Nucleus accumbens (tissue), 56 donors: ENCODE measurements at regions not wholly inside any gene's neighbourhood (a gene's known extent, or its start where the extent isn't known, plus 50 kb on each side); places are given as distances from the start of the nearest gene placed in this dataset.
"Not testable (repeated sequence)": the region's sequence is repeated elsewhere in the genome, so short reads cannot be mapped to it uniquely, and the experiment has no call there.

Source experiments
- DNase-seq, 56 donors: peaks; one replicate each; lab custom pipeline; 2025; lab: John Stamatoyannopoulos, UW

DNA sequence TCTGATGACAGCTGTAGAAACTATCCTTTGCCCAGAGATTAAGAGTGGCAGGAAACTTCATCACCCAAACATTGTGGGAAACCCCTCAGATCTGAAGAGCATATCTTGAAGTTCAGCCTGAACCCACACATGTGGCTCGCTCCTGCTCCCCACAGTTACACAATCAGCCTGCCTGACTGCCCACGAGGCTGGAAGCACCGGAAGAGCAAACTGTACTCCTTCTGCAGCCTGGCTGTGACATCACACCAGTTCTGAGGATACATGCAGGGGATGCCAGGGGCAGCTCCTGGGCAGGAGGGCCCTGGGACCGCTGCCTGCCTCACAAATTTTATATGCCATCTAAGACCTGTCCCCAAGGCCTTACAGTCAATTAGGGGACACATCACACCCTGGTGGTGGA lies 444.4 kb downstream of the BUD13 start:
- DNase-seq = no peak

DNA sequence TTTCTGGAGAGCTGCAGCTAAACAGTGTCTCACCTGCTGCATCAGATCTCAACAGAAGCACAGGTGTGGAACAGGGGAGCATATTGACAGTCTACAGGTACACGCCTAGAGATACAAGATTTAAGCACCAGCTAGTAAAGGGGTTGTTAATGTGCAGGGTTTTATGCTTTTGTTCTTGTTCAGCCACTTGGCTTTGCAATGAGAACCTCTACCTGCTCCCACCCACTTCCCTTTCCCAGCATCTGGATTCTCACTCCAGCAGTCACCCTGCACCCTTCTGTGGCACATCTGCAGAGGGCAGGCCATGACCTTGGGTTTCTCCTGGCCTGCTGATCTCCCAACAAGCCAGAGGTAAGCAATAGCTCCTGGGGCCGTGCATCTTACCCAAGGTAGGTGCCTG lies 446.6 kb downstream of the BUD13 start:
- no peak for DNase-seq

DNA sequence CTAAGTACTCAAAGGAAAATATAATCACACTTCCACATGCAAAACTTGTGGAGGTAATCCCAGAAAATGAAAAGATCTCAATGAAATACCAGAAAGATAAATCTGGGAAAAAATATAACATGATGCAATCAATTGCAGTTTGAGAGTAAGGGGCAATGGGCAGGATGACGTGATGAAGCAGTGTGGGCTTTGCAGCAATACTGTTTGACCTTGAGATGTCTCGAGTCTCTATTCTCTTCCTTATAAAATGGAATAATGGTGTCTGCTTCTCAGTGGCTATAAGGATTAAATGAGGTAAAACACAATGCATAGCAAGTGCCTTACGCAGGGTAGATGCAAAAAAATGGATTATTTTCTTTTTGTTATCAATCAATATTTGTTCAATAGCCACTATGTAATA lies 447.5 kb downstream of the BUD13 start:
- DNase-seq = no peak

DNA sequence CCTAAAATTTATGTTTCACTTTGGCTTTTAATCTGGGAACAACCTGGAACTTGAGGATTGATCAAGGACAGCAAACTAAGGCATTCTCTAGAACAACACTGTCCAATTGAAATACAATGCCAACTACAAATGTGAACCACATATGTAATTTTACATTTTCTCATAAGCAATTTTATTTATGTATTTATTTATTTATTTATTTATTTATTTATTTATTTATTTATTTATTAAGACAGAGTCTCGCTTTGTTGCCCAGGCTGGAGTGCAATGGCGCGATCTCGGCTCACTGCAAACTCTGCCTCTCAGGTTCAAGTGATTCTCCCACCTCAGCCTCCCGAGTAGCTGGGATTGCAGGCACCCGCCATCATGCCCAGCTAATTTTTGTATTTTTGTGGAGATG lies 448.7 kb downstream of the BUD13 start:
- not testable (repeated sequence) for DNase-seq

DNA sequence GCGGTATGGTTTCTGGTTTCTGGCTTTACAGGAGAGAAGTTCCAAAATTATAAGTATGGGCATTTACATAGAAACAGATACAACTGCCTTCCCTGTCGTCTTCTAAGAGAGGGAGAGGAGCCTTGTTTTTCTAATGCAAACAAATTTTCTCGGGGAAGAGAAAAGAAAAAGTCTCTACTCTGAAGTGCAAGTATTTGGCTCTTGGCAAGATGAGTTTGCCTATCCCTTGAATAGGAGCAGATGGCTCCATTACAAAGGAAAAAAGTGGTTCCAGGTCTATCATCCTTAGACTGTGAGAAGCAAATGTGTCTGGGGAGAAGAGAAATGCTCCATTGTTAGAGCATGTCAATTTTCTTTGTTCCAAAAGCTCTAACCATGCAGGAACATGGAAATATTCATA lies 455.6 kb downstream of the BUD13 start:
- DNase-seq = no peak

DNA sequence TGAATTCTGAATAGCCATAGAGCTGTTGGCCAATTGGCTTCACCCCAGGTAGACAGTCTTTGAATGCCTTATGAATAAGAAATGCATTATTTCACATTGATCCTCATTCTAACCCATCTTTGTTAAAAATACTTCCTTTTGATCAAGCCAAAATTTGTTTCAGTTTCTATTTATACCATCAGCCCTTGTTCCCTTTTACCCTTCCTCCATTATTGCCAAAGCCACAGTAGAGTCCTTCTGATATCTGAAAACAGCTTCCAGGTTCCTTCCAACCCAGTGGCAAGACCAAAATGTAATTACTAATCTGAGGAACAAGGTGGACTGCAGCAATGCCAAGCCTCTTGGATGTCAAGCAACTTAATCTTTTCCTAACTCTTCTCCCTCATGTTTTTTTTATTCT lies 458.8 kb downstream of the BUD13 start:
- no peak for DNase-seq

DNA sequence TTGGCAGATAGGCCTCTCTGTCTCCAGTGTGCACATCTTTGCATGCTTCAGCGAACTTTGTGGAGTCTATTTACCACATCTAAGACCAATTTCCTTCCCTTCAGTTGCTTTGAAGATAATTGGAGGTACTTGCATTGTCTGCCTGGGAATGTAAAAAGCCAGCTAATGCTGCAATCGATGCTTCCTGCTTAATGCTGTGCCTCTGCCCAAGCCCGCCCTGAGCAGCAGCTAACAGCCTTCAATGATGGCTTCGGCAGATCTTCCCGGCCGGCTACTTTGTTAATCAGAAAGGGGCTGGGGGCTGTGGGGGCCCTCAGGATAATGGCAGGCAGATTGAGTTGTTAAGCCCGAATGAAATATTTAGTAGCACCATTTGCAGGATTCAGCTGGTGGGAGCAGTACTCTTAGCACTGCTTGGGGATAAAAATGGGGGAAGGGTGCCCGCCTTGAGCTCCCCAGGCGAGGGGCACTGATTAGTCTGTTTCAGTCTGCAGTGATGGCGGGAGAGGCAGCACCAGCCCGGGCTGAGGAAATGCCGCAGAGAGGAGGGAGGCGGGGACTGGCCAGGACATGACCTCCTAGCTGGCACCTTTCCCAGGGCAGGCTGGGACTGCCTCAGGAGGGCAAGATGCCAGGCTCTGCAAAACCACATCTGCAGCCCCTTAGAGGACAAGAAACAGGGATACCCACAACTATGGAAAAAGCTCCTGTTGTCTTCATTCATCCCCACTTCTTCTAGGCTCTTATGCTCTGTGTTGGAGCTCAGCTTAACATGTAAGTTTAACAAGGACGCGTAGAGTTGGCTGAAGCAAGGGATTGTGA lies 460.0 kb downstream of the BUD13 start:
- peak; percentile 19 to 95 (median 77) for DNase-seq

DNA sequence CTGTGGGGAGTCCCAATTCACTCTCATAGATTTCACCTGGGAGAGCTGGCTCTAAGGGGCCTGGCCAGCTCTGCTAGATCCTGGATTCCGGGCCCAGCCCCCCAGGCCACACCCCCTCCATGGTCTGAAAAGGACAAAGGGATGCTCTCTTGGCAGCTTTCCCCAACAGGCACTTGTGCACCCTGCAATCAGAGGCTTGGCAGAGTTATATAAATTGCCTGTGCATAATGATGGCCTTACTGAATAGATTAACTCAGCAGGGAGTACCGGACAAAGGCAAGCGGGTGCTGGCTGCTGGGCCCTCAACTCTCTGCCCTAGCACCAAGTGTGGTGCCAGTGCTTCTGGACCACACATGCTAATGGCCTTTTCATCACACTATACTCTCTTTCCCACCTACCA lies 461.6 kb downstream of the BUD13 start:
- DNase-seq = peak in 1 of 56 donors; percentile 5

DNA sequence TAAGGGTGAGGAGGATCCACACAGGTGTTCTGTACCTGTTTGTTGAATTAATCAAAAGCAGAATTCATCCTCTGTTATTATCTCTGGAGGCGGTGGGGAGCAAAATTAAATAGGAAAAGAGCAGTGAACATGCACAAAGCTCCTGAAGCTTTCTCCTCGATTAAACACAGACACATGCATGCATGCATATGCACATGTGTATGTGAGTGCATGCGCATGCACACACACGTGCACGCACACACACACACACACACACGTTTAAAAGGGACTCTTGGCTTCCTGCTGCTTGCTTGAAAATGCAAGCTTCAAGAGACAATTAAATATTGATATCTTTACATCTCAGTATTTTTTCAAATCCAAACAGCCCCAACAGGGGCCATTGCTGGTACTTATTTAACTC lies 462.1 kb downstream of the BUD13 start:
- DNase-seq = no peak

DNA sequence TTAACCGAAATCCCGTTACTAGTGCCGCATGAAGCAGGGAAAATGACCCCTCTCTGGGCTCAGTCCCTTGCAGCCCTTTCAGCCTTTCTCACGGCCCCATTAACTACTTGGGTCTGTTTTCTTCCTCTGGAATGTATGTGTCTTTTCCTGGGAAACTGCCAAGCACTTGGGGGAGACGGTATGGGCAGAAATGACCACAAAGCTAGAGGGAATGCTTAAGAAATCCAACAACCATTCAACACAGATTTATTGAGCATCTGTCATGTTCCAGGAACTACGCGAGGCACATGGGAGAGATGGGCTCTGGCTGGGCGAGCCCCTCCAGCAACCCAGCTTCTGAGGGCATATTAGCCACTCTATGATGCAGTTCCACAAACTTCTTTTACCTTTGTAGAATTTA lies 462.6 kb downstream of the BUD13 start:
- DNase-seq = no peak

DNA sequence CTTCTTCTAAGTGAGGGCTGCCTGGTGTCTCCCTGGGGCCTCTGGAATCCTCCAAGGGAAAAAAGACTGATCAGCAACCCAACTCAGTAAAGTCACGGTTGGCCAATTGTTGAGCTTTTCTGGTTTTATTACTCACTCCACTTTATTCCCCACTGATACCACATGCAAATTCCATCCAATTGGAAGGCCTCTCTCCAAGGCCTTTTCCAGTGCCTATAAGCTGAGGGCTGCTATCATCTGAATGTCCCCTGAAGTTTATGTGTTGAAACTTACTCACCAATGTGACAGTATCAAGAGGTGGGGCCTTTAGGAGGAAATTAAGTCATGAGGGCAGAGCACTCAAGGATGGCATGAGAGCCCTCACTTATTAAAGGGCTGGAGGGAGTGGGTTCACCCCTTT lies 463.3 kb downstream of the BUD13 start:
- no peak for DNase-seq

DNA sequence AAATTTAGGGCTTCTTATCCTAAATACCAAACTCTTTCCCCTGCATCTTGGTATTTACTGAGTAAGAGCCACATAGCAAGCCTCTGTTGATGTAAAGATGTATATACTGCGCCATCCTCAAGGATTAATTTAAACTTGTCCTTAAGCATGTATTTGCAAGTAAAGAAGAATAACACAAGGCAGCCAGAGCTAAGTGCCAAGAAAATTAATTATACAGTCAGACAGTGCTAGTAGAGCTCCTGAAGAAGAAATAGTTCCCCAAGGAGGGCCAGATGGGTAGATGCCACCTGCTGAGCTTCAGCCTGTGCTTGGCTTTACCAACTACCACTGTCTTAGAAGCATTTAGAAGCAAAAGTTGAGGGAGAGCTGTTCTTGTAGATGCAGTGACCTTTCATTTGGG lies 470.0 kb downstream of the BUD13 start:
- DNase-seq = no peak

DNA sequence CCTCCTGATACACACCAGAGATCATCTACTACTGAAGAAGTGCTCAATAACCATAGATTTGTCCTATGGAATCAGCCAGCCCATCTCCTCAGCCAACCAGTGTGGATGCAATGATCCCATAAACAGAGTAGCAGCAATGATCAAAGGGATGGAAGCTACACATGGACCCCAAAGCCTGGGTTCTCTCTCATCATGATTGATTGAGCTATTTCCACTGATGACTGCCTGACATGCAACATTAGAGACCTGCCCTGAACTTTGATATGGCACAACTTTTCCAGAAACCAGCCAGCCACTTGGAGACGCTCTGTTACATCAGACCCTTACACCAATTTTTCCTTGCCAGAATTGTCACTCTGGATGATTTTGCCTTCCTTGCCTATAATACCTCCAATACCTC lies 471.6 kb downstream of the BUD13 start:
- no peak for DNase-seq

DNA sequence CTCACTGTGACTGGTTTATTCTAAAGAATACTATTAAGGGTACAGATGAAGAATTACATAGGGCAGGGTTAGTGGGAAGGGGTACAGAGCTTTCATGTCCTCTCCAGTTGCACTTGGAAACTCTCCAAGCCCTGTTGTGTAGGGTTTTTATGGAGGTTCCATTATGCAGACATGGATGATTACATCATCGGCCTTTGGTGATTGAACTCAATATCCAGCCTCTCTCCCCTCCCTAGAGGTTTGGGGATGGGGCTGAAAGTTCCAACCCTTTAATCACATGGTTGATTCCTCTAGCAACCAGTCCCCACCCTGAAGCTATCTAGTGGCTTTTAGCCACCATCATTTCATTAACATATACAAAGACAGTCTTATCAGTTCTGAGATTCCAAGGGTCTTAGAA lies 472.6 kb downstream of the BUD13 start:
- no peak for DNase-seq

DNA sequence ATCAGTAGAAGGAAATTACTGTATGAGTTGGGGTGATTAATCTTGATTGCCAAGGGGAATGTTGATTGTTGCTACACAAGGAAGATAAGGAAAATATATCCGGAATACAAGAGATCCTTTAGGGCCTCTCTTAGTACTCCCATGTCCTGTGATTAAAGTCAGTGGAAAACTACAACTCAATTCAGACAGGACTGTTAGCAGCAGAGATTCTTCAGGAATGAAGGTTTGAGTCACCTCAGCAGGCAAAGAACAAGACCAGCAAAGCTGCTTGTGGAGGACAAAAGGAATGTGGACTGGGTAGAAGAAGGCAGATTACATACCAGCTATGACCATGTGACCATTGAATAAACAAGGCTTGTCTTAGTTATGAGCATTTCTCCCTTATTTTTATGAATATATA lies 478.2 kb downstream of the BUD13 start:
- DNase-seq = no peak

DNA sequence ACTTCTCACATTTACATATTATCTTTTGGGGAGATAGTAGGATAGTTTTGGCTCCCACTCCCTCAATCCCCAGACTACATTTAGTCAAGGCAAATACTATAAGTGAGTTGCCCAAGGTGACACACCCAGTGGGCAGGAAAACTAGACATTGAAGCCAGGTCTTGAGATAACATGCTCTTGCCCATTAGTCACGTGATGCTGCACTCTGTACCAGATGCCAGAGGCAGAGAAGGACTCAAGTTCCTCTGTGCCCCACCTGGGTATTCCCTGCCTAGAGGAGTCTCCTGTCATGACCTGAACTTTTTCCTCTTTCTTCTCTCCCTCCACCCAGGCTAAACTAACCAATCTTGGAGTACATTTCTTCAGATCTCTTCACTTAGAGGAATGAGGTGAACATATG lies 484.9 kb downstream of the BUD13 start:
- DNase-seq = no peak

DNA sequence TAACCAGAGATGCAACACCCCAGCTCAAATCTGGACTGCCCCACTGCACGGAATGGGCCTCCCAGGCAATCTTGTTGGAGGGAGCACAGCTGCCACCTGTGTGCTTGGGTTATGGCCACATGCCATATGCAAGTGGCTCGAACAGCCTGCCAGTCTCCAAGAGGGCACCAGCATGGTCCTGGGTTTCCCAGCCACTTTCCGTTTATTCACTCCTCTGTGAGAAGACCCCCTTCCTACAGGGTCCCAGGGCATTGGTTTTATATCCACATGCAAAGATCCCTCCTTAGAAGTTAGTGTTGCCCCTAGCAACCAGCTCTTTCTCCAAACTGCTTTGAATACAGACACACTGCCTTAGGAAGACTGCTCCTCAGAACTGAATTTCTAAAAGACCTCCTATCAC lies 487.8 kb downstream of the BUD13 start:
- peak in 1 of 56 donors; percentile 7 for DNase-seq

DNA sequence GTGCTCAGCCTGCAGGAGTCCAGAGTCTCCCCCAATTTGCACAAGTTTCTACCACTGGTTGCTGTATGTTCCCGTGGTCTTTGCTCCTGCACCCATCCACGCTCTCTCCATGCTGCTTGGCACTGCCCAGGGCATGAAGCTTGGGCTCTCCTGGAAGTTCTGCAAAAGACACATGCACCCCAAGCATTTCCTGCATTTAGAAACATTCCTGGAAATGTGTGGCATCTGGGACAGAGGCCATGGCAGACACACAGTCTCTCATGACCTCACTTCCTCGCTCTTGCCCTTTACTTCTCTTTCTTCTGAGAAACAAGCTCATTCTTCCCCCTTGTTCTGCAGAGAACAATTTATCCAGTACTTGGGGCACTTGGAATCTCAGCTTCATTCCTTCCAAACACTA lies 489.5 kb downstream of the BUD13 start:
- no peak for DNase-seq

DNA sequence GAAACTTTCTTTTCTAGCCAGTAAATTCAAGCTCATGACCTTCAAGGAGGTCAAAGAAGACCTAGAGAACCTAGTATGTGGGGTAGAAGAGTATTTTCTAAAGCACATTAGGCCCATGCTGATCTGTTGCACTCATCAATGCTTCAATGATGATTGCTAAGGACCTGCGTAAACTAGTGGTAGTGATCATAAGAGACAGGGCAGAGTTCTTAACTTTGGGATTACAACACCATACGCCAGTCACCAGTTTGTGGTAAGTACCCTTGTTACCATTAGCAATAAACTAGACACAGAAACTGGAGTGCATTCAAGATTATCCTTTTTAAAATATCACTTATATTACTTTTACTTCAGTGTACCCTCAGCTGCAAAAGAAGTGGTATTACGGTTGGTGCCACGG lies 490.3 kb downstream of the BUD13 start:
- DNase-seq = no peak

DNA sequence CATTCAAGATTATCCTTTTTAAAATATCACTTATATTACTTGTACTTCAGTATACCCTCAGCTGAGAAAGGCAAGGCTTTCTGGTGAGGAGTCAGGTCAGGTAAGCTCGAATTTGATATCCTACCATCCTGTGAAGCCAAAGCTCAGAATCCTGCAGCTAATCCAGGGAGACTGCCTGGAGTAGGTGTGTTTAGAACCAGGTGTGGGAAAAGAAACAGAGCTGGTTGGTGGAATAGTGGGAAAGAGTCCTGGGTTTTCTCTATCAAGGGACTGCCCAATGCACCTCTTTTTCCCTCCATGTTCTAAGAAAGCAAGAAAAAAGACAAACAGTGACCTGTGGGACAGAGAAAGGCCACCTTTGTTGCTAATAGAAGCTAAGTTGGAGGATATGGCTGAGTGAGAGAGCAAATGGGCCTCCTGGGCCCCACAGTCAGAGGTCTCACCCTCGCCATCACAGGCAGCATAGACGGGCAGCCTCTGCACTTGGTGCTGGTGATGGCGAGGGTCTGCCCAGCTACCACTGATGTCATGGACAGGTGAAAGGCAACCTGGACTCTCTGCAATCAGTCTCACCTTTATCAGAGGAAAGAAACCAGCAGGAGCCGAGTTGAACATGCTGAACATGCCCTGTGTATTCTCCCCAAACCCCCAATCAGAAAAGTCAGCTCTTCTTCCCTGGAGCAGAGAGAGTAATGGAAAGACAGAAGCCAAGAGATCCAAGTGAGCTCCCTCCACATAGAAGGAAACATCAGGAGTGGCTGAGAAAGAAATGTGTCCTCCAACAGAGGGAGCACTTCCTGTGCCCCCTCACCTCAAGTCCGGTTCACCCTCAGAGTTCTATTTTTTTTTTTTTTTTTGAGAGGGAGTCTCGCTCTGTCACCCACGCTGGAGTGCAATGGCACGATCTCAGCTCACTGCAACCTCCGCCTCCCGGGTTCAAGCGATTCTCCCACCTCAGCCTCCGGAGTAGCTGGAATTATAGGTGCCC lies 491.3 kb downstream of the BUD13 start:
- no peak for DNase-seq

DNA sequence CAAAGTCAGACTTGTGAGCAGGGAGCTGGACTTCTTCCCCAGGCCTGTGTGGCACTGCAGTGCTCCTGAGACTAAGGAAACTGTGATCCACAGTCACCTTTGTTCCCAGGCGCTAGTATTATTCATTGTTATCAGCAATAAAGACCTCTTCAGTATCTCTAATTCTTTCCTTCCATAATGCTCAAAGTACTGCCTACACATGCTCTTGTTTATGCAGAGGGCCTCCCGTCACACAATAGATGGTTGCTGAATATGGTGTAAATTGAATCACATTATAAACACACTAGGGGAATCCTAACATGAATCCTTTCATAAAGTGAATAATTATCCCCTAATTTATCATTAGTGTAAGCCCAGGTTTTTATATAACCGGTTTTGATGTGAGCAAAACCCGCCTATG lies 493.3 kb downstream of the BUD13 start:
- DNase-seq = no peak

DNA sequence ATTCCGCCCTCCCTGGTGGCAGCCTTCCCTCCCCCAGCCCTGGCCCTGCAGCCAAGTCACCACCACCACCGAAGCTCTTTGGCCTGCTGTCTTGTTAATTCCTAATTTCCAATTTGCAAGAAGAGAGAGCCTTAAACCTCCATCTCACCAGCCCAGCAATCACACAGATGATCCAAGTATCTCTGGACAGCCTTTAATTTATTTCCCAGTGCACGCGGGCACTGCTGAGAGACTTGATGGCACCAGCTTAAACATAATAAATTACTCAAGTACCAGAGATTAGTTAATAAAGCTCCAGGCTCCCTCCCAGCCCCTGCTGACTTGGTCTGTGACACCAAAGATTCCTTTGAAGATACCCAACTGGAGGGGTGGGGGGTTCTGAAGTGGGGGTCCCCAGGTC lies 494.7 kb downstream of the BUD13 start:
- DNase-seq = no peak
